Brain microvascular endothelial cell (primary cell): ENCODE measurements at regions not wholly inside any gene's neighbourhood (a gene's known extent, or its start where the extent isn't known, plus 50 kb on each side); places are given as distances from the start of the nearest gene placed in this dataset.

Source experiments
- DNase-seq: peaks from one replicate; pipeline ENCODE4 v3.0.0-alpha.2; 2020
- H3K27ac ChIP-seq: fragments of 250-450 bp; sonication (Bioruptor Pico); 2 replicates; pipeline ENCODE4 v1.5.1; 2020; ENCODE audit warnings: mild to moderate bottlenecking, moderate library complexity
- H3K27me3 ChIP-seq: fragments of 250-450 bp; sonication (Bioruptor Pico); replicated peaks from 2 replicates; pipeline ENCODE4 v1.5.1; 2020; ENCODE audit warnings: mild to moderate bottlenecking
- H3K36me3 ChIP-seq: fragments of 250-450 bp; sonication (Bioruptor Pico); replicated peaks from 2 replicates; pipeline ENCODE4 v1.5.1; 2020; ENCODE audit warnings: mild to moderate bottlenecking
- H3K4me3 ChIP-seq: 2 replicates; pipeline ENCODE4 v1.5.1; 2011; ENCODE audit warnings: low read depth, mild to moderate bottlenecking, control low read depth, low read length, moderate library complexity
- in situ Hi-C: cut with HindIII; loops from 2 replicates; pipeline ENCODE4 v1.10.0; 2017; ENCODE audit warnings: low sequenced_read_pairs, low pct_ligation_motif_present
- TF ChIP-seq, protein P1 (sequence below): IDR thresholded peaks from 2 replicates; pipeline ENCODE4 v1.5.1; 2011; ENCODE audit warnings: low read depth, mild to moderate bottlenecking, moderate library complexity, low read length, control low read depth, inconsistent platforms; ENCODE audit errors: missing control alignments

GRCh38 chr12:72189266-72189665 is 82.9 kb upstream of the TRHDE start:
- Histone ChIP-seq H3K36me3 (no peaks in the 10 kb centered on the region), H3K4me3 (no peak overlapping the region), H3K27ac (no peak overlapping the region), H3K27me3 (no peaks in the 10 kb centered on the region)
- TF ChIP-seq, protein P1, sequence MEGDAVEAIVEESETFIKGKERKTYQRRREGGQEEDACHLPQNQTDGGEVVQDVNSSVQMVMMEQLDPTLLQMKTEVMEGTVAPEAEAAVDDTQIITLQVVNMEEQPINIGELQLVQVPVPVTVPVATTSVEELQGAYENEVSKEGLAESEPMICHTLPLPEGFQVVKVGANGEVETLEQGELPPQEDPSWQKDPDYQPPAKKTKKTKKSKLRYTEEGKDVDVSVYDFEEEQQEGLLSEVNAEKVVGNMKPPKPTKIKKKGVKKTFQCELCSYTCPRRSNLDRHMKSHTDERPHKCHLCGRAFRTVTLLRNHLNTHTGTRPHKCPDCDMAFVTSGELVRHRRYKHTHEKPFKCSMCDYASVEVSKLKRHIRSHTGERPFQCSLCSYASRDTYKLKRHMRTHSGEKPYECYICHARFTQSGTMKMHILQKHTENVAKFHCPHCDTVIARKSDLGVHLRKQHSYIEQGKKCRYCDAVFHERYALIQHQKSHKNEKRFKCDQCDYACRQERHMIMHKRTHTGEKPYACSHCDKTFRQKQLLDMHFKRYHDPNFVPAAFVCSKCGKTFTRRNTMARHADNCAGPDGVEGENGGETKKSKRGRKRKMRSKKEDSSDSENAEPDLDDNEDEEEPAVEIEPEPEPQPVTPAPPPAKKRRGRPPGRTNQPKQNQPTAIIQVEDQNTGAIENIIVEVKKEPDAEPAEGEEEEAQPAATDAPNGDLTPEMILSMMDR = no peak
- in situ Hi-C loops = no loop called here
- DNase-seq = no peak

GRCh38 chr12:72191761-72192160 is 80.4 kb upstream of the TRHDE start:
- Histone ChIP-seq H3K36me3 (no peaks in the 10 kb centered on the region), H3K4me3 (no peak overlapping the region), H3K27ac (no peak overlapping the region), H3K27me3 (no peaks in the 10 kb centered on the region)
- in situ Hi-C loops = no loop called here
- no peak for DNase-seq
- TF ChIP-seq, protein P1 = no peak

DNA sequence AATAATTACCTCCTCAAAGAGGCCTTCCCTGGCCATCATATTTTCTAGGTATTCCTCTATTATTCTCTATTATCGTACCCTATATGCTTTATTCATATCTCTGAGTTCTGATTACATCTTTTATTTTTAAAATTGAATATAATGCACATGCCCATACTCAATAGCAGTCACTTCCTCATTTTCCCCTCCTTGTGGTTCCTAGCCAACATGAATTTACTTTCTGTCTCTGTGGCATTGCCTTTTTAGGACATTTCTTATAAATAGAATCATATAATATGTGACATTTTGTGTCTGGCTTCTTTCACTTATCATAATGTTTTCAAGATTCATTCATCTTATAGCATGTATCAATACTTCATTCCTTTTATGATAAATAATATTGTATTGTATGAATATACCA is 74.4 kb upstream of the TRHDE start:
- Histone ChIP-seq H3K27ac (no peak overlapping the region), H3K36me3 (no peaks in the 10 kb centered on the region), H3K4me3 (no peak overlapping the region), H3K27me3 (no peaks in the 10 kb centered on the region)
- in situ Hi-C loops = no loop called here
- TF ChIP-seq, protein P1 = no peak
- DNase-seq = no peak

GRCh38 chr12:72201457-72201856 is 70.7 kb upstream of the TRHDE start:
- in situ Hi-C loops = no loop called here
- DNase-seq = no peak

DNA sequence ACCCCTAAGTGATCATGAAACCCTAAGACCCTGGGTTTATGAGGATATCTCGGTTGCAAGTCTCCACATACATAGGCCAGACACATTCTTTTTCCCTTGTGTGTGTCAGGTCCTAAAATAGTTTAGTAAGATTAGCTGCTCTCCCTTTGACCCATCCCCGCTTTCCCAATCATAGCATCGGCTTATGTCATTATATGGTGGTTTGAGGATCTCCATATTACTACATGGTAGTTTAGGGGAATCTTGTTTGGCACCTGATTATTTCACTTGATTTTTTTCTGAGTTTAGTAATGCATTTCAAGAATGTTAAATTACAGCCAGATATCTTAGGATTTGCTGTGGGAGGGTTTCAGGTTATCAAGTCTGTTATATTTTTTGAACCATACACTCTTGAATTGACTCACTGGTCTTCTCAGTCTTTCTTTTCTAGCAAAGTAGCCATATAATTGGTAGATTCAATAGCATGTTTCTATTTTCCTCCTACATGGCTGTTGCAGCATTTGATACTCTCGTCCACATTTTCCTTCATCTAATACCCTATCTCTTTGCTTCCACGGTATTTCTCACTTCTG is 68.3 kb upstream of the TRHDE start:
- in situ Hi-C loops = no loop called here
- DNase-seq = no peak
- no peak overlapping the region for H3K4me3 ChIP-seq
- TF ChIP-seq, protein P1 = no peak
- H3K27me3 ChIP-seq = no peaks in the 10 kb centered on the region
- H3K27ac ChIP-seq = no peak overlapping the region
- H3K36me3 ChIP-seq = no peaks in the 10 kb centered on the region

More at GRCh38 chr12:72201457-72201856, 70.7 kb upstream of the TRHDE start:
- H3K36me3 ChIP-seq = no peaks in the 10 kb centered on the region
- no peak overlapping the region for H3K27ac ChIP-seq
- no peaks in the 10 kb centered on the region for H3K27me3 ChIP-seq
- TF ChIP-seq, protein P1 = no peak
- no peak overlapping the region for H3K4me3 ChIP-seq

GRCh38 chr12:72207079-72207478 is 65.1 kb upstream of the TRHDE start:
- no peak for DNase-seq
- in situ Hi-C loops = no loop called here
- Histone ChIP-seq H3K27ac (no peak overlapping the region), H3K36me3 (no peaks in the 10 kb centered on the region), H3K4me3 (no peak overlapping the region), H3K27me3 (no peaks in the 10 kb centered on the region)
- TF ChIP-seq, protein P1 = no peak
